ENCODE measurements at regions not wholly inside any gene's neighbourhood (a gene's known extent, or its start where the extent isn't known, plus 50 kb on each side); places are given as distances from the start of the nearest gene placed in this dataset.
"Not testable (repeated sequence)": the region's sequence is repeated elsewhere in the genome, so short reads cannot be mapped to it uniquely, and the experiment has no call there.

- DNase-seq (ENCODE audit: low read depth in 2 of 2), result no peak
Measured at GRCh38 chr11:37908219-37908548, 1310.1 kb upstream of the RAG2 start.

- DNase-seq (ENCODE audit: low read depth in 2 of 2), result no peak
Measured at GRCh38 chr11:37907436-37908218, 1309.6 kb upstream of the RAG2 start.

- no peak for DNase-seq (ENCODE audit: low read depth in 2 of 2)
Measured at GRCh38 chr11:37905707-37906417, 1307.8 kb upstream of the RAG2 start.

- DNase-seq (ENCODE audit: low read depth in 2 of 2), result no peak
Measured at GRCh38 chr11:37896016-37896415, 1298.0 kb upstream of the RAG2 start.

GRCh38 chr11:37881741-37882140, 1283.7 kb upstream of the RAG2 start:
- DNase-seq (ENCODE audit: low read depth in 2 of 2), result no peak

GRCh38 chr11:37861671-37862070, 1263.6 kb upstream of the RAG2 start:
- DNase-seq (ENCODE audit: low read depth in 2 of 2), result no peak

- DNase-seq (ENCODE audit: low read depth in 2 of 2), result not testable (repeated sequence)
Measured at GRCh38 chr11:37858806-37859537, 1260.9 kb upstream of the RAG2 start.

GRCh38 chr11:37858398-37858797, 1260.4 kb upstream of the RAG2 start:
- DNase-seq (ENCODE audit: low read depth in 2 of 2), result no peak

- no peak for DNase-seq (ENCODE audit: low read depth in 2 of 2)
Measured at GRCh38 chr11:37857726-37858125, 1259.7 kb upstream of the RAG2 start.

- DNase-seq (ENCODE audit: low read depth in 2 of 2), result no peak
Measured at GRCh38 chr11:37849706-37850105, 1251.7 kb upstream of the RAG2 start.

GRCh38 chr11:37843603-37844002, 1245.6 kb upstream of the RAG2 start:
- no peak for DNase-seq (ENCODE audit: low read depth in 2 of 2)

- no peak for DNase-seq (ENCODE audit: low read depth in 2 of 2)
Measured at GRCh38 chr11:37841016-37841415, 1243.0 kb upstream of the RAG2 start.

GRCh38 chr11:37840345-37840744, 1242.3 kb upstream of the RAG2 start:
- not testable (repeated sequence) for DNase-seq (ENCODE audit: low read depth in 2 of 2)

- DNase-seq (ENCODE audit: low read depth in 2 of 2), result no peak
Measured at GRCh38 chr11:37830529-37830928, 1232.5 kb upstream of the RAG2 start.

- DNase-seq (ENCODE audit: low read depth in 2 of 2), result no peak
Measured at GRCh38 chr11:37817727-37818270, 1219.8 kb upstream of the RAG2 start.

- DNase-seq (ENCODE audit: low read depth in 2 of 2), result no peak
Measured at GRCh38 chr11:37812281-37812880, 1214.3 kb upstream of the RAG2 start.

GRCh38 chr11:37811349-37811748, 1213.3 kb upstream of the RAG2 start:
- DNase-seq (ENCODE audit: low read depth in 2 of 2), result no peak

- DNase-seq (ENCODE audit: low read depth in 2 of 2), result no peak
Measured at GRCh38 chr11:37804666-37805065, 1206.6 kb upstream of the RAG2 start.

- no peak for DNase-seq (ENCODE audit: low read depth in 2 of 2)
Measured at GRCh38 chr11:37788141-37788877, 1190.3 kb upstream of the RAG2 start.

GRCh38 chr11:37786214-37786755, 1188.2 kb upstream of the RAG2 start:
- DNase-seq (ENCODE audit: low read depth in 2 of 2), result no peak

- DNase-seq (ENCODE audit: low read depth in 2 of 2), result no peak
Measured at GRCh38 chr11:37774441-37774840, 1176.4 kb upstream of the RAG2 start.
